ENCODE measurements at regions not wholly inside any gene's neighbourhood (a gene's known extent, or its start where the extent isn't known, plus 50 kb on each side); places are given as distances from the start of the nearest gene placed in this dataset.

DNA sequence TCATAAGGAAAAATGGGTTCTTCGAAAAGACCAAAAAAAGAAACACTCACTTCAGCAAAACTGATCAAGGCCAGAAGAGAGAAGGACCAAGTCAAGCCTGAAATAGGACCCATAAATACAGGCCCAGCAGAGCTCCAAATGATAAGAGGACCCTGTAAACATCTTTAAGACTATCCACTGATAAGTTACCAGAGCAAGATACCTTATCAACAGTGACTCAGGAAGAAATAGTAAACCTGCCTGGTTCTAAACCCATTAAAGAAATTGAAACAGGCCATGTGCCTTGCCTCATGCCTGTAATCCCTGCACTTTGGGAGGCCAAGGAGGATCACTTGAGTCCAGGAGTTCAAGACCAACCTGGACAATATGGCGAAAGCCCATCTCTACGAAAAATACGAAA, 81.8 kb upstream of the ERRFI1 start:
- no peak overlapping the region for H3K4me3 ChIP-seq (ENCODE audit: low read length)
- H3K9me2 ChIP-seq (replicated peaks; ENCODE audit: insufficient read depth, low read length), result no peaks in the 10 kb centered on the region
- H3K79me2 ChIP-seq (ENCODE audit: low read length), result no peaks in the 10 kb centered on the region
- DNase-seq, result no peak
- TF ChIP-seq EZH2 (optimal IDR thresholded peaks at IDR 0.05; ENCODE audit: low read depth, low read length), result no peak
- TF ChIP-seq EZH2phosphoT487 (IDR thresholded peaks at IDR 0.05; ENCODE audit: low read length), result no peak
- no peaks in the 10 kb centered on the region for H3K4me1 ChIP-seq (ENCODE audit: low read length)
- peaks cover 75% of the 10 kb centered on the region for H3K27me3 ChIP-seq (replicated peaks; ENCODE audit: insufficient read depth, low read length)
- no peak overlapping the region for H3K4me2 ChIP-seq (ENCODE audit: low read depth, low read length)
- H3K27ac ChIP-seq (ENCODE audit: low read length), result no peak overlapping the region
- H3K9me3 ChIP-seq (replicated peaks; ENCODE audit: insufficient read depth, low read length), result no peaks in the 10 kb centered on the region
- H3K36me3 ChIP-seq (replicated peaks; ENCODE audit: insufficient read depth, low read length), result no peaks in the 10 kb centered on the region
- H3F3A ChIP-seq (ENCODE audit: insufficient read depth, low read length), result no peaks in the 10 kb centered on the region
- no peak overlapping the region for H3K9ac ChIP-seq (ENCODE audit: low read length)
- H4K20me1 ChIP-seq (ENCODE audit: insufficient read depth, low read length), result no peaks in the 10 kb centered on the region
- no peak overlapping the region for H2AFZ ChIP-seq (ENCODE audit: low read length)

DNA sequence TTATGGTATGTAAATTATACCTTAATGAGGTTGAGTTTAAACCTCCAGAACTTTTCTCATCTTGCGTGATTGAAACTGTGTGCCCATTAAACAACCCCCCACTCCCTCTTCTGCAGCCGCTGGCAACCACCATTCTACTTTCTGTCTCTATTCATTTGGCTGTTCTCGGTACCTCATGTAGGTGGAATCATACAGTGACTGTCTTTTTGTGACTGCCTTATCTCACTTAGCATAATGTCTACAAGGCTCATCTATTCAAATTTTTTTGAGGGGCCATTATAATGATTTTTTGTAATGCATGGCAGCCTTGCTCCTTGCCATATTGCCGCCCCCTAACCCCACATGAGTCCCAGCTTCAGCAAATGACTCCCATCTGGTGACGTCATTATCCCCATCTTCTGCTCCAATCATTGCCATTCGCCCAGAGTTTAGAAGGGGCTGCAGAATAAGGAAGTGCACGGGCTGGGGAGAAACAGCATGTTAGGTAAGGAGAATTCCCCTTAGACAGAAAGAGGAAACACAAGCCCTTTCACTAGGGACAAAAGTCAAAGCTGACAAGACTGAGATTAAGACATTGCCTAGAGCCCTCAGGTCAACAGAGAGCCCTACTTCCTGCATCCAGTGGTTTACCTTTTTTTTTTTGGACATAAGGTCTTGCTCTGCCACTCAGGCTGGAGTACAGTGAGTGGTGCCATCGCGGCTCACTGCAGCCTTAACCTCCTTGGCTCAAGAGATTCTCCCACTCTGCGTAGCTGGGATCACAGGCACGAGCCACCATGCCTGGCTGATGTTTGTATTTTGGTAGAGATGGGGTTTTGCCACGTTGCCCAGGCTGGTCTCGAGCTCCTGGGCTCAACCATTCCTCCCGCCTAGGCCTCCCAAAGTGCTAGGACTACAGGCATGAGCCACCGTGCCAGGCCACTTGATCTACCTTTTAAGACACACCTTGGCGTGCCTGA, 78.4 kb upstream of the ERRFI1 start:
- Histone ChIP-seq H3K9me3 (replicated peaks; ENCODE audit: insufficient read depth, low read length) (no peaks in the 10 kb centered on the region), H3K79me2 (ENCODE audit: low read length) (no peaks in the 10 kb centered on the region), H4K20me1 (ENCODE audit: insufficient read depth, low read length) (no peaks in the 10 kb centered on the region), H3K27me3 (replicated peaks; ENCODE audit: insufficient read depth, low read length) (peaks cover 60% of the 10 kb centered on the region), H3K36me3 (replicated peaks; ENCODE audit: insufficient read depth, low read length) (no peaks in the 10 kb centered on the region), H3K9me2 (replicated peaks; ENCODE audit: insufficient read depth, low read length) (no peaks in the 10 kb centered on the region), H3K27ac (ENCODE audit: low read length) (no peak overlapping the region), H2AFZ (ENCODE audit: low read length) (no peak overlapping the region), H3K9ac (ENCODE audit: low read length) (no peak overlapping the region), H3K4me2 (ENCODE audit: low read depth, low read length) (no peak overlapping the region), H3F3A (ENCODE audit: insufficient read depth, low read length) (no peaks in the 10 kb centered on the region), H3K4me1 (ENCODE audit: low read length) (no peaks in the 10 kb centered on the region), H3K4me3 (ENCODE audit: low read length) (no peak overlapping the region)
- DNase-seq, result no peak
- TF ChIP-seq, protein P1, sequence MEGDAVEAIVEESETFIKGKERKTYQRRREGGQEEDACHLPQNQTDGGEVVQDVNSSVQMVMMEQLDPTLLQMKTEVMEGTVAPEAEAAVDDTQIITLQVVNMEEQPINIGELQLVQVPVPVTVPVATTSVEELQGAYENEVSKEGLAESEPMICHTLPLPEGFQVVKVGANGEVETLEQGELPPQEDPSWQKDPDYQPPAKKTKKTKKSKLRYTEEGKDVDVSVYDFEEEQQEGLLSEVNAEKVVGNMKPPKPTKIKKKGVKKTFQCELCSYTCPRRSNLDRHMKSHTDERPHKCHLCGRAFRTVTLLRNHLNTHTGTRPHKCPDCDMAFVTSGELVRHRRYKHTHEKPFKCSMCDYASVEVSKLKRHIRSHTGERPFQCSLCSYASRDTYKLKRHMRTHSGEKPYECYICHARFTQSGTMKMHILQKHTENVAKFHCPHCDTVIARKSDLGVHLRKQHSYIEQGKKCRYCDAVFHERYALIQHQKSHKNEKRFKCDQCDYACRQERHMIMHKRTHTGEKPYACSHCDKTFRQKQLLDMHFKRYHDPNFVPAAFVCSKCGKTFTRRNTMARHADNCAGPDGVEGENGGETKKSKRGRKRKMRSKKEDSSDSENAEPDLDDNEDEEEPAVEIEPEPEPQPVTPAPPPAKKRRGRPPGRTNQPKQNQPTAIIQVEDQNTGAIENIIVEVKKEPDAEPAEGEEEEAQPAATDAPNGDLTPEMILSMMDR (IDR thresholded peaks at IDR 0.05; ENCODE audit: low read length), result no peak
- TF ChIP-seq EZH2 (optimal IDR thresholded peaks at IDR 0.05; ENCODE audit: low read depth, low read length) (no peak), EZH2phosphoT487 (IDR thresholded peaks at IDR 0.05; ENCODE audit: low read length) (no peak)

DNA sequence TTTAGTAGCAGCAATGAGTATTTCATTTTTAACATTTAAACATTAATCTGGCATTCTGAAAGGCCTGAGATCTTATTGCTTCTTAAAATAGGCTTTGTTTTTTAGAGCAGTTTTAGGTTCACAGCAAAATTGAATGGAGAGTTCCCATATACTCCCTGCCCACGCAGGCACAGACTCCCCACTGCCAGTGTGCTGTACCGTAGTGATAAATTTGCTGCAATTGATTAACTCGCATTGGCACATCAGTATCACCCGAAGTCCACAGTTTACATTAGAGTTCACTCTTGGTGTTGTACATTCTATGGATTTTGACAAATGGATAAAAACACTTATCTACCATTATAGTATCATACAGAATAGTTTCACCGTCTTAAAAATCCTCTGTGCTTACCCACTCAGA, 71.8 kb upstream of the ERRFI1 start:
- Histone ChIP-seq H4K20me1 (ENCODE audit: insufficient read depth, low read length) (no peaks in the 10 kb centered on the region), H3K4me3 (ENCODE audit: low read length) (no peak overlapping the region), H3K79me2 (ENCODE audit: low read length) (no peaks in the 10 kb centered on the region), H3K9me2 (replicated peaks; ENCODE audit: insufficient read depth, low read length) (no peaks in the 10 kb centered on the region), H3K4me1 (ENCODE audit: low read length) (no peaks in the 10 kb centered on the region), H3F3A (ENCODE audit: insufficient read depth, low read length) (no peaks in the 10 kb centered on the region), H2AFZ (ENCODE audit: low read length) (no peak overlapping the region), H3K27me3 (replicated peaks; ENCODE audit: insufficient read depth, low read length) (peaks cover 62% of the 10 kb centered on the region), H3K9me3 (replicated peaks; ENCODE audit: insufficient read depth, low read length) (no peaks in the 10 kb centered on the region), H3K9ac (ENCODE audit: low read length) (no peak overlapping the region), H3K36me3 (replicated peaks; ENCODE audit: insufficient read depth, low read length) (no peaks in the 10 kb centered on the region), H3K4me2 (ENCODE audit: low read depth, low read length) (no peak overlapping the region), H3K27ac (ENCODE audit: low read length) (no peak overlapping the region)
- DNase-seq, result no peak
- TF ChIP-seq EZH2 (optimal IDR thresholded peaks at IDR 0.05; ENCODE audit: low read depth, low read length) (no peak), EZH2phosphoT487 (IDR thresholded peaks at IDR 0.05; ENCODE audit: low read length) (no peak)
- TF ChIP-seq, protein P1 (IDR thresholded peaks at IDR 0.05; ENCODE audit: low read length), result no peak
